ENCODE measurements at regions not wholly inside any gene's neighbourhood (a gene's known extent, or its start where the extent isn't known, plus 50 kb on each side); places are given as distances from the start of the nearest gene placed in this dataset.

- TF ChIP-seq CTCF (IDR thresholded peaks at IDR 0.05), result no peak
- no peak for TF ChIP-seq POLR2A (IDR thresholded peaks at IDR 0.05)
Observed at GRCh38 chr2:215779912-215780311, 233.4 kb downstream of the MREG start.
